Neural progenitor cell (in vitro differentiated cells): ENCODE measurements at regions not wholly inside any gene's neighbourhood (a gene's known extent, or its start where the extent isn't known, plus 50 kb on each side); places are given as distances from the start of the nearest gene placed in this dataset.

Source experiments
- DNase-seq: peaks from one replicate; pipeline ENCODE4 v3.0.0-alpha.2; 2016; ENCODE audit warnings: low spot score
- H2AFZ ChIP-seq: fragments of 200-600 bp; sonication (generic); replicated peaks from 2 replicates; pipeline ENCODE4 v1.6.1; 2016; ENCODE audit warnings: antibody characterized with exemption
- H3F3A ChIP-seq: fragments of 200-600 bp; sonication (generic); 2 replicates; pipeline ENCODE4 v1.6.1; 2016; ENCODE audit warnings: antibody characterized with exemption, low read depth
- H3K27ac ChIP-seq: fragments of 200-600 bp; sonication (generic); 2 replicates; pipeline ENCODE4 v1.5.1; 2016; ENCODE audit warnings: mild to moderate bottlenecking
- H3K27me3 ChIP-seq: fragments of 200-600 bp; sonication (generic); 2 replicates; pipeline ENCODE4 v1.6.1; 2016; ENCODE audit warnings: mild to moderate bottlenecking, moderate library complexity
- H3K36me3 ChIP-seq: fragments of 200-600 bp; sonication (generic); 2 replicates; pipeline ENCODE4 v1.5.1; 2016
- H3K4me1 ChIP-seq: fragments of 200-600 bp; sonication (generic); 2 replicates; pipeline ENCODE4 v1.6.1; 2016; ENCODE audit warnings: mixed run types
- H3K4me2 ChIP-seq: fragments of 200-600 bp; sonication (generic); 2 replicates; pipeline ENCODE4 v1.6.1; 2016
- H3K4me3 ChIP-seq: fragments of 200-600 bp; sonication (generic); 2 replicates; pipeline ENCODE4 v1.5.1; 2016
- H3K79me2 ChIP-seq: fragments of 200-600 bp; sonication (generic); 2 replicates; pipeline ENCODE4 v1.6.1; 2016; ENCODE audit warnings: low read depth
- H3K9ac ChIP-seq: fragments of 200-600 bp; sonication (generic); 2 replicates; pipeline ENCODE4 v1.6.1; 2016
- H3K9me3 ChIP-seq: fragments of 200-600 bp; sonication (generic); 2 replicates; pipeline ENCODE4 v1.5.1; 2016; ENCODE audit warnings: low read depth
- H4K20me1 ChIP-seq: fragments of 200-600 bp; sonication (generic); 2 replicates; pipeline ENCODE4 v1.6.1; 2016; ENCODE audit warnings: low read depth
- H3K27ac Mint-ChIP-seq: 3 replicates; pipeline ENCODE4 v1.8.0; 2021; ENCODE audit warnings: mixed read lengths
- H3K27me3 Mint-ChIP-seq: 2 replicates; pipeline ENCODE4 v1.8.0; 2022; ENCODE audit warnings: low read depth, mild to moderate bottlenecking, inconsistent platforms, moderate library complexity, mixed read lengths; ENCODE audit not compliant: insufficient read depth
- H3K36me3 Mint-ChIP-seq: 3 replicates; pipeline ENCODE4 v1.8.0; 2021; ENCODE audit warnings: mixed read lengths
- H3K4me1 Mint-ChIP-seq: 3 replicates; pipeline ENCODE4 v1.8.0; 2021; ENCODE audit warnings: mixed read lengths
- H3K4me3 Mint-ChIP-seq: 3 replicates; pipeline ENCODE4 v1.8.0; 2021; ENCODE audit warnings: mild to moderate bottlenecking, moderate library complexity, mixed read lengths
- H3K9me3 Mint-ChIP-seq: 3 replicates; pipeline ENCODE4 v1.8.0; 2020; ENCODE audit warnings: mixed read lengths
- EZH2 ChIP-seq: fragments of 200-600 bp; sonication (generic); IDR thresholded peaks from 2 replicates; pipeline ENCODE4 v1.6.1; 2017; ENCODE audit warnings: antibody characterized with exemption, mild to moderate bottlenecking, moderate library complexity
- EZH2phosphoT487 ChIP-seq: fragments of 200-600 bp; sonication (generic); IDR thresholded peaks from 2 replicates; pipeline ENCODE4 v1.6.1; 2017; ENCODE audit warnings: antibody characterized with exemption
- TF ChIP-seq, protein P1 (sequence below): fragments of 200-600 bp; sonication (generic); IDR thresholded peaks from 2 replicates; pipeline ENCODE4 v1.5.1; 2017; ENCODE audit warnings: antibody characterized with exemption, mild to moderate bottlenecking

- Histone ChIP-seq H4K20me1 (no peaks in the 10 kb centered on the region), H3K27ac (no peak overlapping the region), H3K4me3 (no peak overlapping the region), H3K79me2 (no peaks in the 10 kb centered on the region), H3F3A (no peaks in the 10 kb centered on the region), H3K4me1 (no peaks in the 10 kb centered on the region), H3K4me2 (no peak overlapping the region), H2AFZ (no peak overlapping the region), H3K9me3 (no peaks in the 10 kb centered on the region), H3K36me3 (no peaks in the 10 kb centered on the region), H3K9ac (no peak overlapping the region), H3K27me3 (no peaks in the 10 kb centered on the region)
- Mint-ChIP-seq H3K9me3 (peaks cover 14% of the 10 kb centered on the region), H3K36me3 (no peaks in the 10 kb centered on the region), H3K27ac (no peak overlapping the region), H3K4me1 (peaks cover 19% of the 10 kb centered on the region), H3K27me3 (no peaks in the 10 kb centered on the region), H3K4me3 (no peak overlapping the region)
- TF ChIP-seq, protein P1, sequence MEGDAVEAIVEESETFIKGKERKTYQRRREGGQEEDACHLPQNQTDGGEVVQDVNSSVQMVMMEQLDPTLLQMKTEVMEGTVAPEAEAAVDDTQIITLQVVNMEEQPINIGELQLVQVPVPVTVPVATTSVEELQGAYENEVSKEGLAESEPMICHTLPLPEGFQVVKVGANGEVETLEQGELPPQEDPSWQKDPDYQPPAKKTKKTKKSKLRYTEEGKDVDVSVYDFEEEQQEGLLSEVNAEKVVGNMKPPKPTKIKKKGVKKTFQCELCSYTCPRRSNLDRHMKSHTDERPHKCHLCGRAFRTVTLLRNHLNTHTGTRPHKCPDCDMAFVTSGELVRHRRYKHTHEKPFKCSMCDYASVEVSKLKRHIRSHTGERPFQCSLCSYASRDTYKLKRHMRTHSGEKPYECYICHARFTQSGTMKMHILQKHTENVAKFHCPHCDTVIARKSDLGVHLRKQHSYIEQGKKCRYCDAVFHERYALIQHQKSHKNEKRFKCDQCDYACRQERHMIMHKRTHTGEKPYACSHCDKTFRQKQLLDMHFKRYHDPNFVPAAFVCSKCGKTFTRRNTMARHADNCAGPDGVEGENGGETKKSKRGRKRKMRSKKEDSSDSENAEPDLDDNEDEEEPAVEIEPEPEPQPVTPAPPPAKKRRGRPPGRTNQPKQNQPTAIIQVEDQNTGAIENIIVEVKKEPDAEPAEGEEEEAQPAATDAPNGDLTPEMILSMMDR, result no peak
- no peak for TF ChIP-seq EZH2
- DNase-seq, result no peak
Observed at GRCh38 chr6:80641591-80641990, 535.1 kb downstream of the BCKDHB start.

DNA sequence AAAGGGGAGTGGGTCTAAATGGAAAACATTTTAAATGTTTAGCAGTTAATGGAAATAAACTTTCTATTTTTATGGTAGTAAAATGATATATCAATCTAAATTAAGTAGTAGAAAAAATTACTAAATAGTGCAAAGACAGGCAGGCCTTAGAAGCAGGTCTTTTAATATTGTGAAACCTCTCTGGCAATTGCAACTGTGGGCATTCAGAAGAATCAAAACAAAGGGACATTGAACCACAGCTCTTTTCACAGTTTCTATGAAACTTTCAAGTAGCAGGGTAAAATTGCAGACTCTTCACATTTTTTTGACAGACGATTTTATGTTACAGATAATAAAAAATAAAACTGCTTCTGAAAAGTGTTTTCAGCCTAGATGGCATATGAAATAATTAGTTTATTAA lies 533.7 kb downstream of the BCKDHB start:
- Histone ChIP-seq H3F3A (no peaks in the 10 kb centered on the region), H3K79me2 (no peaks in the 10 kb centered on the region), H3K36me3 (no peaks in the 10 kb centered on the region), H3K4me3 (no peak overlapping the region), H3K4me1 (no peaks in the 10 kb centered on the region), H4K20me1 (no peaks in the 10 kb centered on the region), H3K4me2 (no peak overlapping the region), H2AFZ (no peak overlapping the region), H3K27me3 (no peaks in the 10 kb centered on the region), H3K9me3 (no peaks in the 10 kb centered on the region), H3K9ac (no peak overlapping the region), H3K27ac (no peak overlapping the region)
- no peak for DNase-seq
- peaks cover 5% of the 10 kb centered on the region for H3K27me3 Mint-ChIP-seq
- peaks cover 6% of the 10 kb centered on the region for H3K9me3 Mint-ChIP-seq
- H3K36me3 Mint-ChIP-seq, result no peaks in the 10 kb centered on the region
- H3K27ac Mint-ChIP-seq, result no peak overlapping the region
- TF ChIP-seq, protein P1, result no peak
- no peak for TF ChIP-seq EZH2
- TF ChIP-seq EZH2phosphoT487, result no peak
- no peak overlapping the region for H3K4me3 Mint-ChIP-seq
- H3K4me1 Mint-ChIP-seq, result peaks cover 19% of the 10 kb centered on the region

- no peak for DNase-seq
- Histone ChIP-seq H3F3A (no peaks in the 10 kb centered on the region), H3K27me3 (no peaks in the 10 kb centered on the region), H2AFZ (no peak overlapping the region), H3K36me3 (no peaks in the 10 kb centered on the region), H3K79me2 (no peaks in the 10 kb centered on the region), H3K9ac (no peak overlapping the region), H3K27ac (no peak overlapping the region), H3K4me1 (no peaks in the 10 kb centered on the region), H3K9me3 (no peaks in the 10 kb centered on the region), H3K4me2 (no peak overlapping the region), H4K20me1 (no peaks in the 10 kb centered on the region), H3K4me3 (no peak overlapping the region)
- Mint-ChIP-seq H3K4me1 (peaks cover 19% of the 10 kb centered on the region), H3K27ac (no peak overlapping the region), H3K9me3 (peaks cover 2% of the 10 kb centered on the region), H3K36me3 (no peaks in the 10 kb centered on the region), H3K4me3 (no peak overlapping the region), H3K27me3 (peaks cover 5% of the 10 kb centered on the region)
- TF ChIP-seq, protein P1, result no peak
- TF ChIP-seq EZH2phosphoT487 (no peak), EZH2 (no peak)
Observed at GRCh38 chr6:80639181-80639629, 532.7 kb downstream of the BCKDHB start.
